Smooth muscle cell of the brain vasculature (primary cell): ENCODE measurements at regions not wholly inside any gene's neighbourhood (a gene's known extent, or its start where the extent isn't known, plus 50 kb on each side); places are given as distances from the start of the nearest gene placed in this dataset.
"Not testable (repeated sequence)": the region's sequence is repeated elsewhere in the genome, so short reads cannot be mapped to it uniquely, and the experiment has no call there.

Source experiments
- DNase-seq: peaks from one replicate; pipeline ENCODE4 v3.0.0-alpha.2; 2012; ENCODE audit warnings: low read depth, low spot score

GRCh38 chr15:29648415-29648814, 173.9 kb downstream of the TJP1 start:
- not testable (repeated sequence) for DNase-seq

GRCh38 chr15:29645841-29646240, 176.4 kb downstream of the TJP1 start:
- no peak for DNase-seq

- DNase-seq = not testable (repeated sequence)
These were observed 177.9 kb downstream of the TJP1 start for GRCh38 chr15:29644361-29644760.

- DNase-seq = peak; percentile 18
These were observed 183.5 kb downstream of the TJP1 start for GRCh38 chr15:29638781-29639180.

GRCh38 chr15:29638011-29638410, 184.3 kb downstream of the TJP1 start:
- no peak for DNase-seq

GRCh38 chr15:29637555-29637954, 184.7 kb downstream of the TJP1 start:
- no peak for DNase-seq

- no peak for DNase-seq
These were observed 185.3 kb downstream of the TJP1 start for GRCh38 chr15:29636921-29637320.

GRCh38 chr15:29636140-29636539, 186.1 kb downstream of the TJP1 start:
- DNase-seq = no peak

- no peak for DNase-seq
These were observed 186.7 kb downstream of the TJP1 start for GRCh38 chr15:29635513-29636098.

- no peak for DNase-seq
These were observed 188.3 kb downstream of the TJP1 start for GRCh38 chr15:29633971-29634370.

- no peak for DNase-seq
These were observed 189.4 kb downstream of the TJP1 start for GRCh38 chr15:29632671-29633406.

- DNase-seq = no peak
These were observed 190.9 kb downstream of the TJP1 start for GRCh38 chr15:29631076-29632070.

- no peak for DNase-seq
These were observed 198.0 kb downstream of the TJP1 start for GRCh38 chr15:29624271-29624670.

GRCh38 chr15:29623116-29623639, 199.1 kb downstream of the TJP1 start:
- DNase-seq = no peak

- no peak for DNase-seq
These were observed 199.6 kb downstream of the TJP1 start for GRCh38 chr15:29622637-29623036.

- no peak for DNase-seq
These were observed 200.7 kb downstream of the TJP1 start for GRCh38 chr15:29621616-29622015.

GRCh38 chr15:29618586-29618985, 203.7 kb downstream of the TJP1 start:
- no peak for DNase-seq

GRCh38 chr15:29616512-29616911, 205.8 kb downstream of the TJP1 start:
- no peak for DNase-seq

- DNase-seq = no peak
These were observed 206.5 kb downstream of the TJP1 start for GRCh38 chr15:29615791-29616190.

- no peak for DNase-seq
These were observed 208.3 kb downstream of the TJP1 start for GRCh38 chr15:29613951-29614382.

GRCh38 chr15:29612701-29613100, 209.6 kb downstream of the TJP1 start:
- no peak for DNase-seq

GRCh38 chr15:29612096-29612495, 210.2 kb downstream of the TJP1 start:
- DNase-seq = peak; percentile 64
